ENCODE measurements at regions not wholly inside any gene's neighbourhood (a gene's known extent, or its start where the extent isn't known, plus 50 kb on each side); places are given as distances from the start of the nearest gene placed in this dataset.

DNA sequence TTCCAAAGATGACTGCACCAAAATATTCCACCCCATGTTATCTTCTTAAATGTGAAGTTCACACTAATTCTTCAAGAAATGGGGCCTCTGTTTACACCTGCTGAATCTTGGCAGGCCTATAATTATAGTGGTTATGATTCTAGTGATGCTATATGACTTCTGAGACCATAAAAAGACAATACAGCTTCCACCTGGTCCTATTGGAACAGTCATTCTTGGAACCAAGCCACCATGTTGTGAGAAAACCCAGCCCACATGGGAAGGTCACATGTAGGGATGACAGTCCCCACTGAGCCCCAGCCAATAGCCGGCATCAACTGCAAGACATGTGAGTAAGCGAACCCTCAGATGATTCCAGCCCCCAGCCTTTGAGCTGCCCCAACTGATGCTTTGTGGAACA is 587.5 kb downstream of the MID1IP1 start:
- Histone ChIP-seq H3K27ac (ENCODE audit: low read length) (no peak overlapping the region), H3K9ac (ENCODE audit: low read length) (no peak overlapping the region), H4K20me1 (ENCODE audit: low read length) (no peaks in the 10 kb centered on the region), H3K9me2 (replicated peaks; ENCODE audit: low read length) (no peaks in the 10 kb centered on the region), H2AFZ (ENCODE audit: low read length) (no peak overlapping the region), H3K36me3 (ENCODE audit: low read depth, low read length) (no peaks in the 10 kb centered on the region), H3K9me3 (ENCODE audit: low read length) (no peaks in the 10 kb centered on the region), H3F3A (ENCODE audit: low read length, unreplicated experiment) (no peaks in the 10 kb centered on the region), H3K27me3 (ENCODE audit: low read length) (peaks cover 16% of the 10 kb centered on the region), H3K4me2 (ENCODE audit: low read length) (no peak overlapping the region), H3K79me2 (ENCODE audit: low read length) (no peaks in the 10 kb centered on the region), H3K4me1 (ENCODE audit: insufficient read depth, low read length) (no peaks in the 10 kb centered on the region), H3K4me3 (ENCODE audit: low read length) (no peak overlapping the region)
- CTCF ChIA-PET: no interaction called here
- TF ChIP-seq EZH2phosphoT487 (IDR thresholded peaks at IDR 0.05; ENCODE audit: borderline replicate concordance, low read length): no peak
- no TSS peak for BruUV-seq (replicated peaks)
- POLR2A ChIA-PET (ENCODE audit: unreplicated experiment): no interaction called here
- DNase-seq: no peak
- intact Hi-C loops (cut with micrococcal nuclease): no loop called here
- no peak for ATAC-seq

DNA sequence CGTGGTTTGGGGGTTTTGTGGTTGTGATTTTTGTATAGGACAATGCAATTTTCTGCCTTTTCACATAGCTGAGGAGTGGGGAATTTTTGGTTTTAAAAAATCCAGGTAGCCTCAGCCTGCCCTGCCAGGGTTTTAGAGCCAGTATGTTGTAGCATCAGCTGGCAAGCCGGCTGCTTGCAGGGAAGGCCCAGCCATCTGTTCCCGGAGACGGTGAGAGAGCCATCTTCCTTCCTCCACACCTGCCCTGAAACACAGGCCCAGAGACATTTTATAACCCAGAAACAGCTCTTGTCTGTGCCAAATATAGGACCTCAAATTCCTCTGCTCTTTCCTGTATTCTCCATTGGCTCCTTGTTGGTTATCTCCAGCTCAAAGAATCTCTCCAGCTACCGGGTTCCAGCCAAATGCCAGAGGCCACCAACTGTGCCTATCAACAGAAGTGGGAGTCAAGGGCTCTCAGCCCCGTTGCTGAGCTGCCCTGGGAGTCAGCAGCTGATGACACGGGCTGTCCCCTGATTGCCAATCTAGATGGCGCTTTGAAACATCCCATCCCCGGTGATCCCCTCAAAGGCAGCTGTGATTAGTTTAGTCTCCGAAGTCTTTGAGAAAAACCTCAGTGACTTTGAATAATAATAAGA is 595.2 kb downstream of the MID1IP1 start:
- H3K4me1 ChIP-seq (ENCODE audit: insufficient read depth, low read length): no peaks in the 10 kb centered on the region
- no peaks in the 10 kb centered on the region for H3F3A ChIP-seq (ENCODE audit: low read length, unreplicated experiment)
- no peak overlapping the region for H3K4me2 ChIP-seq (ENCODE audit: low read length)
- no peaks in the 10 kb centered on the region for H4K20me1 ChIP-seq (ENCODE audit: low read length)
- no peaks in the 10 kb centered on the region for H3K9me3 ChIP-seq (ENCODE audit: low read length)
- no peak for DNase-seq
- CTCF ChIA-PET: no interaction called here
- no peak overlapping the region for H2AFZ ChIP-seq (ENCODE audit: low read length)
- BruUV-seq (replicated peaks): no TSS peak
- no peak for ATAC-seq
- TF ChIP-seq EZH2 (IDR thresholded peaks at IDR 0.05; ENCODE audit: low read length, unreplicated experiment) (no peak), EZH2phosphoT487 (IDR thresholded peaks at IDR 0.05; ENCODE audit: borderline replicate concordance, low read length) (no peak)
- TF ChIP-seq, protein P1, sequence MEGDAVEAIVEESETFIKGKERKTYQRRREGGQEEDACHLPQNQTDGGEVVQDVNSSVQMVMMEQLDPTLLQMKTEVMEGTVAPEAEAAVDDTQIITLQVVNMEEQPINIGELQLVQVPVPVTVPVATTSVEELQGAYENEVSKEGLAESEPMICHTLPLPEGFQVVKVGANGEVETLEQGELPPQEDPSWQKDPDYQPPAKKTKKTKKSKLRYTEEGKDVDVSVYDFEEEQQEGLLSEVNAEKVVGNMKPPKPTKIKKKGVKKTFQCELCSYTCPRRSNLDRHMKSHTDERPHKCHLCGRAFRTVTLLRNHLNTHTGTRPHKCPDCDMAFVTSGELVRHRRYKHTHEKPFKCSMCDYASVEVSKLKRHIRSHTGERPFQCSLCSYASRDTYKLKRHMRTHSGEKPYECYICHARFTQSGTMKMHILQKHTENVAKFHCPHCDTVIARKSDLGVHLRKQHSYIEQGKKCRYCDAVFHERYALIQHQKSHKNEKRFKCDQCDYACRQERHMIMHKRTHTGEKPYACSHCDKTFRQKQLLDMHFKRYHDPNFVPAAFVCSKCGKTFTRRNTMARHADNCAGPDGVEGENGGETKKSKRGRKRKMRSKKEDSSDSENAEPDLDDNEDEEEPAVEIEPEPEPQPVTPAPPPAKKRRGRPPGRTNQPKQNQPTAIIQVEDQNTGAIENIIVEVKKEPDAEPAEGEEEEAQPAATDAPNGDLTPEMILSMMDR (conservative IDR thresholded peaks at IDR 0.05; ENCODE audit: low read depth, low read length): no peak
- H3K79me2 ChIP-seq (ENCODE audit: low read length): no peaks in the 10 kb centered on the region
- intact Hi-C loops (cut with micrococcal nuclease): no loop called here
- H3K9ac ChIP-seq (ENCODE audit: low read length): no peak overlapping the region
- no peak overlapping the region for H3K4me3 ChIP-seq (ENCODE audit: low read length)
- no peaks in the 10 kb centered on the region for H3K36me3 ChIP-seq (ENCODE audit: low read depth, low read length)
- no peaks in the 10 kb centered on the region for H3K9me2 ChIP-seq (replicated peaks; ENCODE audit: low read length)
- H3K27me3 ChIP-seq (ENCODE audit: low read length): peaks cover 9% of the 10 kb centered on the region
- H3K27ac ChIP-seq (ENCODE audit: low read length): no peak overlapping the region
- POLR2A ChIA-PET (ENCODE audit: unreplicated experiment): no interaction called here

DNA sequence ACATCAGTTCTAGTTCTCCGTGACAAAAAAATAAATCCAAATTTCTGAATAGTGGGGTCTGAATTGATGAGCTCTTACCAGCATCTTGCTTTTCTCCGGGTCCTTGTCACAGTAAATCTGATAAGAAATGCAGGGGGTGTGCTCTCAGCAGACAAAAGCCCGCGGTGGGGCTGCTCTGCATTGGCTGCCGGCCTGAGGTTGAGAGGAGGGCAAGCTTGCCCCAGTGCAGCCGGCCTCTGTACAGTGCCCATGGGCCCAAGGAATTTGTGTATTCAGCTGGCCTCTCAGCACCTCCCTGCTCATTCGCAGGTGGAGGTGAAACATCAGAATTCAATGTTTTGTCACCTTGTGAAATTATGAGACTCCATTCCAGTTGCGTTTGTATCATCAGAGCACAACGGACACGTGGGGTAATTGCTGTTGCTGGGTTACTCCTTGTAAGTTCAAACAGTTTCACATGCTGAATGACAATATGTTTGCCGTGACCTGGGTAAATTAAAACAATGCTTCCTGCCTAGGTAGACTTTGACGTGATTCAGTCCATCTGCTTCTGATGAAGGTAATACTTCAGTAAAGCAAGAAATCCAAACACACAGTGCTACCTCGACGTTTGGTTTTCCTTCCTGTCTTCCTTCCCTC is 596.4 kb downstream of the MID1IP1 start:
- ATAC-seq (no peak), DNase-seq (no peak)
- H3K79me2 ChIP-seq (ENCODE audit: low read length): no peaks in the 10 kb centered on the region
- no peaks in the 10 kb centered on the region for H3K4me1 ChIP-seq (ENCODE audit: insufficient read depth, low read length)
- H3K9me2 ChIP-seq (replicated peaks; ENCODE audit: low read length): no peaks in the 10 kb centered on the region
- H2AFZ ChIP-seq (ENCODE audit: low read length): no peak overlapping the region
- H3K9ac ChIP-seq (ENCODE audit: low read length): no peak overlapping the region
- BruUV-seq (replicated peaks): no TSS peak
- no peak overlapping the region for H3K4me2 ChIP-seq (ENCODE audit: low read length)
- POLR2A ChIA-PET (ENCODE audit: unreplicated experiment): no interaction called here
- H4K20me1 ChIP-seq (ENCODE audit: low read length): no peaks in the 10 kb centered on the region
- CTCF ChIA-PET: no interaction called here
- H3K27ac ChIP-seq (ENCODE audit: low read length): no peak overlapping the region
- intact Hi-C loops (cut with micrococcal nuclease): no loop called here
- H3F3A ChIP-seq (ENCODE audit: low read length, unreplicated experiment): no peaks in the 10 kb centered on the region
- no peaks in the 10 kb centered on the region for H3K9me3 ChIP-seq (ENCODE audit: low read length)
- TF ChIP-seq EZH2 (IDR thresholded peaks at IDR 0.05; ENCODE audit: low read length, unreplicated experiment): no peak
- TF ChIP-seq EZH2phosphoT487 (IDR thresholded peaks at IDR 0.05; ENCODE audit: borderline replicate concordance, low read length): no peak
- TF ChIP-seq, protein P1 (conservative IDR thresholded peaks at IDR 0.05; ENCODE audit: low read depth, low read length): no peak
- H3K36me3 ChIP-seq (ENCODE audit: low read depth, low read length): no peaks in the 10 kb centered on the region
- peaks cover 9% of the 10 kb centered on the region for H3K27me3 ChIP-seq (ENCODE audit: low read length)
- H3K4me3 ChIP-seq (ENCODE audit: low read length): no peak overlapping the region
